ENCODE measurements at regions not wholly inside any gene's neighbourhood (a gene's known extent, or its start where the extent isn't known, plus 50 kb on each side); places are given as distances from the start of the nearest gene placed in this dataset.

GRCh38 chr5:167594061-167594435, 697.4 kb upstream of the WWC1 start:
- Histone ChIP-seq H3K4me3 (ENCODE audit: low read depth, low read length) (no peak overlapping the region), H3K9ac (ENCODE audit: low read length) (no peak overlapping the region), H3K27me3 (ENCODE audit: insufficient read depth, low read length) (no peaks in the 10 kb centered on the region), H3K27ac (ENCODE audit: low read depth, low read length) (no peak overlapping the region), H4K8ac (ENCODE audit: low read depth, low read length) (no peak overlapping the region), H3K79me2 (ENCODE audit: control insufficient read depth, insufficient read depth, low read length, poor library complexity) (no peaks in the 10 kb centered on the region), H3K4me1 (ENCODE audit: control insufficient read depth in 1 of 2, insufficient read depth in 2 of 2, low read length in 2 of 2) (no peaks in the 10 kb centered on the region), H3K18ac (ENCODE audit: low read length) (no peak overlapping the region), H2BK120ac (ENCODE audit: insufficient read depth, low read length, poor library complexity) (no peak overlapping the region), H2BK12ac (ENCODE audit: low read length) (no peak overlapping the region), H4K12ac (ENCODE audit: low read depth, low read length) (no peak overlapping the region), H3K79me1 (ENCODE audit: low read length) (no peaks in the 10 kb centered on the region), H3K23ac (ENCODE audit: low read length) (no peak overlapping the region), H2AK5ac (ENCODE audit: low read length) (no peak overlapping the region), H3K36me3 (ENCODE audit: control insufficient read depth in 1 of 2, insufficient read depth in 2 of 2, low read length in 2 of 2) (no peaks in the 10 kb centered on the region), H4K91ac (ENCODE audit: low read depth, low read length) (no peak overlapping the region), H2AFZ (ENCODE audit: insufficient read depth, low read length, poor library complexity) (no peak overlapping the region), H2BK5ac (ENCODE audit: low read depth, low read length, poor library complexity) (no peak overlapping the region), H3K14ac (ENCODE audit: low read length) (no peak overlapping the region), H3K4me2 (ENCODE audit: low read length) (no peak overlapping the region), H3K9me3 (ENCODE audit: insufficient read depth, low read depth, low read length) (no peaks in the 10 kb centered on the region), H3K4ac (ENCODE audit: low read depth, low read length) (no peak overlapping the region)
- DNase-seq: no peak

GRCh38 chr5:167594750-167595149, 696.7 kb upstream of the WWC1 start:
- DNase-seq: no peak
- Histone ChIP-seq H2BK5ac (ENCODE audit: low read depth, low read length, poor library complexity) (no peak overlapping the region), H3K4me1 (ENCODE audit: control insufficient read depth in 1 of 2, insufficient read depth in 2 of 2, low read length in 2 of 2) (no peaks in the 10 kb centered on the region), H3K9me3 (ENCODE audit: insufficient read depth, low read depth, low read length) (no peaks in the 10 kb centered on the region), H3K79me1 (ENCODE audit: low read length) (no peaks in the 10 kb centered on the region), H3K23ac (ENCODE audit: low read length) (no peak overlapping the region), H3K4me2 (ENCODE audit: low read length) (no peak overlapping the region), H3K36me3 (ENCODE audit: control insufficient read depth in 1 of 2, insufficient read depth in 2 of 2, low read length in 2 of 2) (no peaks in the 10 kb centered on the region), H4K8ac (ENCODE audit: low read depth, low read length) (no peak overlapping the region), H3K9ac (ENCODE audit: low read length) (no peak overlapping the region), H2BK120ac (ENCODE audit: insufficient read depth, low read length, poor library complexity) (no peak overlapping the region), H2BK12ac (ENCODE audit: low read length) (no peak overlapping the region), H3K18ac (ENCODE audit: low read length) (no peak overlapping the region), H2AK5ac (ENCODE audit: low read length) (no peak overlapping the region), H2AFZ (ENCODE audit: insufficient read depth, low read length, poor library complexity) (no peak overlapping the region), H3K4me3 (ENCODE audit: low read depth, low read length) (no peak overlapping the region), H3K79me2 (ENCODE audit: control insufficient read depth, insufficient read depth, low read length, poor library complexity) (no peaks in the 10 kb centered on the region), H4K91ac (ENCODE audit: low read depth, low read length) (no peak overlapping the region), H3K27ac (ENCODE audit: low read depth, low read length) (no peak overlapping the region), H3K27me3 (ENCODE audit: insufficient read depth, low read length) (no peaks in the 10 kb centered on the region), H3K4ac (ENCODE audit: low read depth, low read length) (no peak overlapping the region), H3K14ac (ENCODE audit: low read length) (no peak overlapping the region), H4K12ac (ENCODE audit: low read depth, low read length) (no peak overlapping the region)
- no CpG with 5 or more reads among the region's 3 CpGs for WGBS (ENCODE audit: extremely low coverage, insufficient coverage, insufficient read length)

GRCh38 chr5:167595196-167595595, 696.2 kb upstream of the WWC1 start:
- no CpG with 5 or more reads among the region's 3 CpGs for WGBS (ENCODE audit: extremely low coverage, insufficient coverage, insufficient read length)

GRCh38 chr5:167598166-167598565, 693.3 kb upstream of the WWC1 start:
- H3K9ac ChIP-seq (ENCODE audit: low read length): no peak overlapping the region
- H3K27me3 ChIP-seq (ENCODE audit: insufficient read depth, low read length): no peaks in the 10 kb centered on the region
- H2AK5ac ChIP-seq (ENCODE audit: low read length): no peak overlapping the region
- no peak overlapping the region for H3K18ac ChIP-seq (ENCODE audit: low read length)
- H3K36me3 ChIP-seq (ENCODE audit: control insufficient read depth in 1 of 2, insufficient read depth in 2 of 2, low read length in 2 of 2): no peaks in the 10 kb centered on the region
- H3K27ac ChIP-seq (ENCODE audit: low read depth, low read length): no peak overlapping the region
- no peak overlapping the region for H3K4ac ChIP-seq (ENCODE audit: low read depth, low read length)
- H4K8ac ChIP-seq (ENCODE audit: low read depth, low read length): no peak overlapping the region
- H3K4me2 ChIP-seq (ENCODE audit: low read length): no peak overlapping the region
- H3K79me2 ChIP-seq (ENCODE audit: control insufficient read depth, insufficient read depth, low read length, poor library complexity): no peaks in the 10 kb centered on the region
- WGBS (ENCODE audit: extremely low coverage, insufficient coverage, insufficient read length): no CpG with 5 or more reads among the region's 1 CpG
- H2BK5ac ChIP-seq (ENCODE audit: low read depth, low read length, poor library complexity): no peak overlapping the region
- no peak overlapping the region for H2AFZ ChIP-seq (ENCODE audit: insufficient read depth, low read length, poor library complexity)
- H3K79me1 ChIP-seq (ENCODE audit: low read length): no peaks in the 10 kb centered on the region
- no peaks in the 10 kb centered on the region for H3K4me1 ChIP-seq (ENCODE audit: control insufficient read depth in 1 of 2, insufficient read depth in 2 of 2, low read length in 2 of 2)
- H2BK12ac ChIP-seq (ENCODE audit: low read length): no peak overlapping the region
- H2BK120ac ChIP-seq (ENCODE audit: insufficient read depth, low read length, poor library complexity): no peak overlapping the region
- no peak overlapping the region for H4K91ac ChIP-seq (ENCODE audit: low read depth, low read length)
- no peaks in the 10 kb centered on the region for H3K9me3 ChIP-seq (ENCODE audit: insufficient read depth, low read depth, low read length)
- no peak overlapping the region for H4K12ac ChIP-seq (ENCODE audit: low read depth, low read length)
- H3K14ac ChIP-seq (ENCODE audit: low read length): no peak overlapping the region
- no peak overlapping the region for H3K4me3 ChIP-seq (ENCODE audit: low read depth, low read length)
- H3K23ac ChIP-seq (ENCODE audit: low read length): no peak overlapping the region
- no peak for DNase-seq

More at GRCh38 chr5:167595196-167595595, 696.2 kb upstream of the WWC1 start:
- H3K14ac ChIP-seq (ENCODE audit: low read length): no peak overlapping the region
- H2BK120ac ChIP-seq (ENCODE audit: insufficient read depth, low read length, poor library complexity): no peak overlapping the region
- no peak overlapping the region for H3K4ac ChIP-seq (ENCODE audit: low read depth, low read length)
- no peak overlapping the region for H2BK12ac ChIP-seq (ENCODE audit: low read length)
- no peaks in the 10 kb centered on the region for H3K4me1 ChIP-seq (ENCODE audit: control insufficient read depth in 1 of 2, insufficient read depth in 2 of 2, low read length in 2 of 2)
- no peaks in the 10 kb centered on the region for H3K79me1 ChIP-seq (ENCODE audit: low read length)
- no peak overlapping the region for H2AFZ ChIP-seq (ENCODE audit: insufficient read depth, low read length, poor library complexity)
- H3K23ac ChIP-seq (ENCODE audit: low read length): no peak overlapping the region
- H3K4me3 ChIP-seq (ENCODE audit: low read depth, low read length): no peak overlapping the region
- H3K9me3 ChIP-seq (ENCODE audit: insufficient read depth, low read depth, low read length): no peaks in the 10 kb centered on the region
- no peak overlapping the region for H4K8ac ChIP-seq (ENCODE audit: low read depth, low read length)
- H3K36me3 ChIP-seq (ENCODE audit: control insufficient read depth in 1 of 2, insufficient read depth in 2 of 2, low read length in 2 of 2): no peaks in the 10 kb centered on the region
- H3K27me3 ChIP-seq (ENCODE audit: insufficient read depth, low read length): no peaks in the 10 kb centered on the region
- H4K91ac ChIP-seq (ENCODE audit: low read depth, low read length): no peak overlapping the region
- DNase-seq: no peak
- no peak overlapping the region for H3K9ac ChIP-seq (ENCODE audit: low read length)
- no peaks in the 10 kb centered on the region for H3K79me2 ChIP-seq (ENCODE audit: control insufficient read depth, insufficient read depth, low read length, poor library complexity)
- H3K18ac ChIP-seq (ENCODE audit: low read length): no peak overlapping the region
- H3K4me2 ChIP-seq (ENCODE audit: low read length): no peak overlapping the region
- H2AK5ac ChIP-seq (ENCODE audit: low read length): no peak overlapping the region
- H3K27ac ChIP-seq (ENCODE audit: low read depth, low read length): no peak overlapping the region
- no peak overlapping the region for H4K12ac ChIP-seq (ENCODE audit: low read depth, low read length)
- H2BK5ac ChIP-seq (ENCODE audit: low read depth, low read length, poor library complexity): no peak overlapping the region

Measured in trophoblast cell (in vitro differentiated cells and primary cell).